Ascending aorta (tissue), 2 donors: ENCODE measurements at regions not wholly inside any gene's neighbourhood (a gene's known extent, or its start where the extent isn't known, plus 50 kb on each side); places are given as distances from the start of the nearest gene placed in this dataset.
A peak's percentile ranks its signal among the peaks of the same experiment; 100 is the strongest.

ENCODE experiments used
- DNase-seq, 2 donors: peaks; one replicate each; pipeline ENCODE4 v3.0.0-alpha.2; 2019; ENCODE audit warnings: low spot score in 2 of 2
- H3K27ac ChIP-seq, 2 donors: fragments of 200-600 bp; sonication (generic); one replicate each; pipeline ENCODE4 v1.5.1; 2016 to 2017; ENCODE audit warnings: mild to moderate bottlenecking in 1 of 2
- H3K27me3 ChIP-seq: fragments of 200-600 bp; sonication (generic); one replicate; pipeline ENCODE4 v1.5.1; 2017
- H3K36me3 ChIP-seq, 2 donors: fragments of 200-600 bp; sonication (generic); one replicate each; pipeline ENCODE4 v1.5.1; 2016
- H3K4me1 ChIP-seq, 2 donors: fragments of 200-600 bp; sonication (generic); one replicate each; pipeline ENCODE4 v1.5.1; 2016 to 2017; ENCODE audit warnings: mild to moderate bottlenecking in 1 of 2
- H3K4me3 ChIP-seq, 2 donors: fragments of 200-600 bp; sonication (generic); one replicate each; pipeline ENCODE4 v1.5.1; 2016 to 2017; ENCODE audit warnings: mild to moderate bottlenecking in 1 of 2
- H3K9me3 ChIP-seq, 2 donors: fragments of 200-600 bp; sonication (generic); one replicate each; pipeline ENCODE4 v1.5.1; 2016
- CTCF ChIP-seq, 3 experiments: fragments of 200-600 bp in 2 of 3; fragments of 450-650 bp in 1 of 3; sonication (generic) in 2 of 3; IDR thresholded peaks; one replicate each; pipeline ENCODE4 v1.5.1; 2016 to 2019; ENCODE audit warnings: antibody characterized with exemption in 3 of 3, mild to moderate bottlenecking in 1 of 3, moderate library complexity in 1 of 3
- intact Hi-C: fragments of 100-400 bp; cut with DNase I; formaldehyde crosslinking; loops from one replicate; pipeline ENCODE4 v1.15.1; 2023

- no peak overlapping the region for H3K4me3 ChIP-seq
- intact Hi-C loops, result no loop called here
- TF ChIP-seq CTCF (IDR thresholded peaks at IDR 0.05), result no peak
Observed at GRCh38 chr15:95160316-95160715, 929.0 kb downstream of the MCTP2 start.

GRCh38 chr15:95162069-95162468 lies 930.7 kb downstream of the MCTP2 start:
- H3K27ac ChIP-seq, result peak overlapping the region; percentile 76 to 87
- TF ChIP-seq CTCF (IDR thresholded peaks at IDR 0.05), result no peak
- intact Hi-C loops, result no loop called here
- no peaks in the 10 kb centered on the region for H3K36me3 ChIP-seq
- DNase-seq, result no peak
- H3K27me3 ChIP-seq, result no peaks in the 10 kb centered on the region
- H3K4me1 ChIP-seq, result peaks cover 0 to 12% of the 10 kb centered on the region in 2 donors
- no peak overlapping the region for H3K4me3 ChIP-seq
- H3K9me3 ChIP-seq, result peaks cover 0 to 6% of the 10 kb centered on the region in 2 donors

More at GRCh38 chr15:95160316-95160715, 929.0 kb downstream of the MCTP2 start:
- peaks cover 0 to 6% of the 10 kb centered on the region in 2 donors for H3K9me3 ChIP-seq
- no peak for DNase-seq
- H3K27ac ChIP-seq, result no peak overlapping the region
- peaks cover 0 to 12% of the 10 kb centered on the region in 2 donors for H3K4me1 ChIP-seq
- no peaks in the 10 kb centered on the region for H3K36me3 ChIP-seq
- H3K27me3 ChIP-seq, result no peaks in the 10 kb centered on the region

GRCh38 chr15:95162531-95162930 lies 931.2 kb downstream of the MCTP2 start:
- peaks cover 0 to 12% of the 10 kb centered on the region in 2 donors for H3K4me1 ChIP-seq
- no peak for DNase-seq
- peaks cover 0 to 6% of the 10 kb centered on the region in 2 donors for H3K9me3 ChIP-seq
- H3K27ac ChIP-seq, result peak overlapping the region; percentile 76 to 87
- H3K27me3 ChIP-seq, result no peaks in the 10 kb centered on the region
- H3K36me3 ChIP-seq, result no peaks in the 10 kb centered on the region
- H3K4me3 ChIP-seq, result no peak overlapping the region
- no peak for TF ChIP-seq CTCF (IDR thresholded peaks at IDR 0.05)
- intact Hi-C loops, result no loop called here

GRCh38 chr15:95162967-95163531 lies 931.7 kb downstream of the MCTP2 start:
- peak in 1 of 2 donors; percentile 68 for DNase-seq
- intact Hi-C loops, result no loop called here
- no peak overlapping the region for H3K4me3 ChIP-seq
- no peaks in the 10 kb centered on the region for H3K36me3 ChIP-seq
- H3K4me1 ChIP-seq, result peaks cover 0 to 12% of the 10 kb centered on the region in 2 donors
- H3K27ac ChIP-seq, result peak overlapping the region; percentile 76 to 87
- peaks cover 0 to 6% of the 10 kb centered on the region in 2 donors for H3K9me3 ChIP-seq
- no peaks in the 10 kb centered on the region for H3K27me3 ChIP-seq
- TF ChIP-seq CTCF (IDR thresholded peaks at IDR 0.05), result no peak

- intact Hi-C loops, result no loop called here
- no peak for DNase-seq
- H3K4me3 ChIP-seq, result no peak overlapping the region
- H3K27ac ChIP-seq, result no peak overlapping the region
- TF ChIP-seq CTCF (IDR thresholded peaks at IDR 0.05), result no peak
- no peaks in the 10 kb centered on the region for H3K27me3 ChIP-seq
- H3K9me3 ChIP-seq, result no peaks in the 10 kb centered on the region
- no peaks in the 10 kb centered on the region for H3K36me3 ChIP-seq
- H3K4me1 ChIP-seq, result peaks cover 0 to 4% of the 10 kb centered on the region in 2 donors
Observed at GRCh38 chr15:95168152-95168551, 936.8 kb downstream of the MCTP2 start.
